Neutrophil (primary cell): ENCODE measurements at regions not wholly inside any gene's neighbourhood (a gene's known extent, or its start where the extent isn't known, plus 50 kb on each side); places are given as distances from the start of the nearest gene placed in this dataset.

ENCODE experiments used
- H3K27ac ChIP-seq: fragments of 200-600 bp; sonication (generic); 2 replicates; pipeline ENCODE4 v1.5.1; 2016; ENCODE audit warnings: mild to moderate bottlenecking, moderate library complexity
- H3K27me3 ChIP-seq: fragments of 200-600 bp; sonication (generic); 2 replicates; pipeline ENCODE4 v1.6.0; 2016; ENCODE audit warnings: mild to moderate bottlenecking
- H3K36me3 ChIP-seq: fragments of 200-600 bp; sonication (generic); 2 replicates; pipeline ENCODE4 v1.5.1; 2017
- H3K4me1 ChIP-seq, 2 experiments: fragments of 200-600 bp in 1 of 2; sonication (generic) in 1 of 2; 1 replicate in 1 of 2; 2 replicates in 1 of 2; pipeline versions ENCODE4 v1.5.1 to v1.6.1; 2013 to 2016; ENCODE audit warnings: low read depth in 1 of 2, low read length in 1 of 2, mild to moderate bottlenecking in 1 of 2, moderate library complexity in 1 of 2; ENCODE audit not compliant: control insufficient read depth in 1 of 2, insufficient read depth in 1 of 2
- H3K4me3 ChIP-seq, 2 experiments: fragments of 200-600 bp in 1 of 2; sonication (generic) in 1 of 2; 1 replicate in 1 of 2; 2 replicates in 1 of 2; pipeline ENCODE4 v1.5.1; 2013 to 2016; ENCODE audit warnings: low read depth in 1 of 2, low read length in 1 of 2, mild to moderate bottlenecking in 1 of 2, moderate library complexity in 1 of 2
- H3K9me3 ChIP-seq: fragments of 200-600 bp; sonication (generic); 2 replicates; pipeline ENCODE4 v1.5.1; 2016
- TF ChIP-seq, protein P1 (sequence below): fragments of 200-600 bp; sonication (generic); IDR thresholded peaks from 2 replicates; pipeline ENCODE4 v1.5.1; 2016; ENCODE audit warnings: antibody characterized with exemption

DNA sequence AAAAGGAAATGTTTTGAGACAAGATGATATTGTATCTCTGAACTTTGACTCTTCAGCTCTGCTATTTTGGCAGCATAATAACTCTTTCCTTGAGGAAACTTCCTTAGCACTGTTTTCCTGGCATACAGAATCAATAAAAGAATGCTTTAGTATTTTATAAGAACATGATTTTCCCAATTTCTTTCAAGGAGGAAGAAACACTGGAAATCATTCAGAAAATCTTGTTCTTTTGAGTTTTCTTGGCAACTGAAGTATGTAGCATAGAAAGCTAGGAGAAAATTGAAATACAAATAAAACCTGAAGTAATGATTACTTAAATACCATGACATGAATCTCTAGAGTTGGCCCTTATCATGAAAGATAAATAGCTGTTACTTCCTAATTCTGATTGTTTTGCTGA, 461.4 kb upstream of the ZNF608 start:
- TF ChIP-seq, protein P1, sequence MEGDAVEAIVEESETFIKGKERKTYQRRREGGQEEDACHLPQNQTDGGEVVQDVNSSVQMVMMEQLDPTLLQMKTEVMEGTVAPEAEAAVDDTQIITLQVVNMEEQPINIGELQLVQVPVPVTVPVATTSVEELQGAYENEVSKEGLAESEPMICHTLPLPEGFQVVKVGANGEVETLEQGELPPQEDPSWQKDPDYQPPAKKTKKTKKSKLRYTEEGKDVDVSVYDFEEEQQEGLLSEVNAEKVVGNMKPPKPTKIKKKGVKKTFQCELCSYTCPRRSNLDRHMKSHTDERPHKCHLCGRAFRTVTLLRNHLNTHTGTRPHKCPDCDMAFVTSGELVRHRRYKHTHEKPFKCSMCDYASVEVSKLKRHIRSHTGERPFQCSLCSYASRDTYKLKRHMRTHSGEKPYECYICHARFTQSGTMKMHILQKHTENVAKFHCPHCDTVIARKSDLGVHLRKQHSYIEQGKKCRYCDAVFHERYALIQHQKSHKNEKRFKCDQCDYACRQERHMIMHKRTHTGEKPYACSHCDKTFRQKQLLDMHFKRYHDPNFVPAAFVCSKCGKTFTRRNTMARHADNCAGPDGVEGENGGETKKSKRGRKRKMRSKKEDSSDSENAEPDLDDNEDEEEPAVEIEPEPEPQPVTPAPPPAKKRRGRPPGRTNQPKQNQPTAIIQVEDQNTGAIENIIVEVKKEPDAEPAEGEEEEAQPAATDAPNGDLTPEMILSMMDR, result no peak
- Histone ChIP-seq H3K27me3 (no peaks in the 10 kb centered on the region), H3K9me3 (no peaks in the 10 kb centered on the region), H3K27ac (no peak overlapping the region), H3K4me1 (no peaks in the 10 kb centered on the region), H3K4me3 (no peak overlapping the region), H3K36me3 (no peaks in the 10 kb centered on the region)

DNA sequence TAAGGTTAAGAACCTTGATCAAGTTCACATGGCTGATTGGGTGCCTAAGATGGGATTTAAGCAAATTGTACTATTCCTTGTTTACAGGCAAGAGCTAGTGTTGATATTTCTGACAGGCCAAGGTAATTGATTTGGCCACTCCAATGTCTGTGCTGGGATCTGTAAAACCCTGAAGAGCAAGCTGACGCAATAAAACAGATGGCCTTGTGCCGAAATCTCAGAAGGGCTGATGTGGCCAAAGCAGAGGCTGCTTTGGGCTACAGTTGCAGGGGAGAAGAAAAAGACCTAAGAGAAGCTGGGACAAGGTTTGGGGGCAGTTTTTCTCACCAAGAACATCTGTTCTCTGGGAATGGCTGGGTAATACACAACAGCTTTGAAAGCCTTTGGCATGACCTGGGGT, 463.2 kb upstream of the ZNF608 start:
- Histone ChIP-seq H3K4me3 (no peak overlapping the region), H3K4me1 (no peaks in the 10 kb centered on the region), H3K9me3 (no peaks in the 10 kb centered on the region), H3K36me3 (no peaks in the 10 kb centered on the region), H3K27ac (no peak overlapping the region), H3K27me3 (no peaks in the 10 kb centered on the region)
- TF ChIP-seq, protein P1, result no peak

DNA sequence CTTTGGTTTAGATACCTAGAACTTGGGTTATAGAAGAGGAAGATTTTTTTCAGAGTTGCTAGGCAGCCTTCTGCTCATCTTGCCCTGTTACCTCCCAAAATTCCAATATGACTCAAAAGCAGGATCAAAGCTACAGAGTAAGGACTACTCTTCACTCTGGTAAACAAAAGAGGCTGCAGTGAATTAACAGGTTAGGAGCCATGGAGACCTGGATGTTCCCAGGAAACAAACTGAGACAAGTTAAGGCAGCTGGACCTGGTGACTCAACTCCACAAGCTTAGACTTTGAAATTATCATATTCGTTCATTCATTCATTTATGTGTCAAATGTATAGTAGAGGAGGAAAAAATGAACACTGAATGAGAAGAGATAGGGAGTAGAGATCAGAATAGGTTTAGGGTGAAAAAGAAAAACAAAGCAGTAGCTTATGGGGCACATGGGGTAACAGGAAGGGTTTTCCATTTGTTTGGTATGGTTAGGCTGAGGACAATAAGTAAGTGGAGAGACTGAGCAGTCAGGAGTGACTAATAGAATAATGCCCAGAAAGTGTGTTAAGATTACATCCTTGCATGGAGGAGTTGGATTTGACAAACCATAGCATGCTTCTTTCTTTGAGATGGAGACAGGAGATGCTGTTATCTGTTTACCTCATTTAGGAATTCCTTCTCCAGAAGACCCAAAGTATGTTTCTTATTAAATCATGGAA, 464.0 kb upstream of the ZNF608 start:
- Histone ChIP-seq H3K4me3 (no peak overlapping the region), H3K4me1 (no peaks in the 10 kb centered on the region), H3K27me3 (no peaks in the 10 kb centered on the region), H3K9me3 (no peaks in the 10 kb centered on the region), H3K36me3 (no peaks in the 10 kb centered on the region), H3K27ac (no peak overlapping the region)
- TF ChIP-seq, protein P1, result no peak

DNA sequence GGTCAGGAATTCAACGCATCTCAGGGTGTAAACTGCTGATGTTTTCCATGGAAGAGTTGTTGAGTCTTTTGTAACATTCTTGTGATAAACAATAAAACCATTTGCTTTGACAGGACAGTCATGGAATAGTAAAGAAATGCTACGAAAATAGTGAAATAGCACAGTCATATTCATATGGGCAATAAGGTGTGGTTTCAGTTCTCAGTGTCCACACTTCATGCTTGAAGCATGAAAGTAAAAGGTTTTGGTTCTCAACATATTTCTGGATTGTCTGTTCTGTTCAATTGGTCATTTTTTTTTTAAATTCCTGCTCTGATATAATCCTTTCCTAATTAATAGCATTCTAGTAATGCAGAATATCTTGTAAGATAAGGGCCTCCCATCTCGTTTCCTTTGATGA, 467.6 kb upstream of the ZNF608 start:
- Histone ChIP-seq H3K27ac (no peak overlapping the region), H3K4me3 (no peak overlapping the region), H3K9me3 (no peaks in the 10 kb centered on the region), H3K36me3 (no peaks in the 10 kb centered on the region), H3K4me1 (no peaks in the 10 kb centered on the region), H3K27me3 (no peaks in the 10 kb centered on the region)
- TF ChIP-seq, protein P1, result no peak

DNA sequence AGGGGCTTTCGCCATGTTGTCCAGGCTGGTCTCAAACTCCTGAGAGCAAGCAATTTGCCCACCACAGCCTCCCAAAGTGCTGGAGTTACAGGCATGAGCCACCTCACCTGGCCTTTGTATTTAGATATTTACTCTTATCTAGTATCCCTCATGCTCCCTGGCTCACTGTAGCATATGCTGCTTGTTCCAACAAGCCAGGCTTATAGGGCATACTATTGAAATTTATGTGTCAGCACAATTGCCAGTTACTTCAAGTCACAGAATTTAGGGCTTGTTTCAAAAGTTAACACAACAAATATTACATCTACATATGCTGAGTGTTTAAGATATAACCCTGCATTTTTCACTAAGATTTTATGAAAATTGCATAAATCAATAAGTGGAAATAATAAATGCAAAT, 469.2 kb upstream of the ZNF608 start:
- Histone ChIP-seq H3K27ac (no peak overlapping the region), H3K9me3 (no peaks in the 10 kb centered on the region), H3K27me3 (no peaks in the 10 kb centered on the region), H3K4me3 (no peak overlapping the region), H3K36me3 (no peaks in the 10 kb centered on the region), H3K4me1 (no peaks in the 10 kb centered on the region)
- TF ChIP-seq, protein P1, result no peak
